ENCODE measurements at regions not wholly inside any gene's neighbourhood (a gene's known extent, or its start where the extent isn't known, plus 50 kb on each side); places are given as distances from the start of the nearest gene placed in this dataset.
"Not testable (repeated sequence)": the region's sequence is repeated elsewhere in the genome, so short reads cannot be mapped to it uniquely, and the experiment has no call there.

- no peaks in the 10 kb centered on the region for H3K36me3 Mint-ChIP-seq (ENCODE audit: low read depth)
- Histone ChIP-seq H3K4me1 (ENCODE audit: insufficient read depth) (no peaks in the 10 kb centered on the region), H3K36me3 (ENCODE audit: insufficient read depth) (no peaks in the 10 kb centered on the region), H3K79me2 (replicated peaks; ENCODE audit: insufficient read depth) (no peaks in the 10 kb centered on the region), H3K4me2 (no peak overlapping the region), H3K27ac (ENCODE audit: low read depth) (no peak overlapping the region), H2AFZ (no peak overlapping the region), H3F3A (replicated peaks; ENCODE audit: low read depth) (no peaks in the 10 kb centered on the region), H3K9me2 (ENCODE audit: insufficient read depth) (no peaks in the 10 kb centered on the region), H3K4me3 (no peak overlapping the region), H4K20me1 (replicated peaks; ENCODE audit: insufficient read depth) (no peaks in the 10 kb centered on the region), H3K27me3 (ENCODE audit: insufficient read depth) (no peaks in the 10 kb centered on the region)
- ATAC-seq (no peak), DNase-seq (ENCODE audit: low spot score) (no peak)
- no peaks in the 10 kb centered on the region for H3K27me3 Mint-ChIP-seq (ENCODE audit: insufficient read depth, low read depth, poor library complexity)
- no peaks in the 10 kb centered on the region for H3K9me3 Mint-ChIP-seq
- no peak for TF ChIP-seq REST (IDR thresholded peaks at IDR 0.05; ENCODE audit: unreplicated experiment)
- no peak for TF ChIP-seq ZNF331 (CRISPR knock-in tag; IDR thresholded peaks at IDR 0.05; ENCODE audit: low read depth)
- no peak for TF ChIP-seq POLR2AphosphoS5 (IDR thresholded peaks at IDR 0.05; ENCODE audit: low read depth)
- TF ChIP-seq, protein P1, sequence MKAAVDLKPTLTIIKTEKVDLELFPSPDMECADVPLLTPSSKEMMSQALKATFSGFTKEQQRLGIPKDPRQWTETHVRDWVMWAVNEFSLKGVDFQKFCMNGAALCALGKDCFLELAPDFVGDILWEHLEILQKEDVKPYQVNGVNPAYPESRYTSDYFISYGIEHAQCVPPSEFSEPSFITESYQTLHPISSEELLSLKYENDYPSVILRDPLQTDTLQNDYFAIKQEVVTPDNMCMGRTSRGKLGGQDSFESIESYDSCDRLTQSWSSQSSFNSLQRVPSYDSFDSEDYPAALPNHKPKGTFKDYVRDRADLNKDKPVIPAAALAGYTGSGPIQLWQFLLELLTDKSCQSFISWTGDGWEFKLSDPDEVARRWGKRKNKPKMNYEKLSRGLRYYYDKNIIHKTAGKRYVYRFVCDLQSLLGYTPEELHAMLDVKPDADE (IDR thresholded peaks at IDR 0.05) = no peak
- no peak for TF ChIP-seq STAT1 (IDR thresholded peaks at IDR 0.05; ENCODE audit: unreplicated experiment)
- TF ChIP-seq ZNF114 (CRISPR knock-in tag; IDR thresholded peaks at IDR 0.05) = no peak
- TF ChIP-seq, protein P2, sequence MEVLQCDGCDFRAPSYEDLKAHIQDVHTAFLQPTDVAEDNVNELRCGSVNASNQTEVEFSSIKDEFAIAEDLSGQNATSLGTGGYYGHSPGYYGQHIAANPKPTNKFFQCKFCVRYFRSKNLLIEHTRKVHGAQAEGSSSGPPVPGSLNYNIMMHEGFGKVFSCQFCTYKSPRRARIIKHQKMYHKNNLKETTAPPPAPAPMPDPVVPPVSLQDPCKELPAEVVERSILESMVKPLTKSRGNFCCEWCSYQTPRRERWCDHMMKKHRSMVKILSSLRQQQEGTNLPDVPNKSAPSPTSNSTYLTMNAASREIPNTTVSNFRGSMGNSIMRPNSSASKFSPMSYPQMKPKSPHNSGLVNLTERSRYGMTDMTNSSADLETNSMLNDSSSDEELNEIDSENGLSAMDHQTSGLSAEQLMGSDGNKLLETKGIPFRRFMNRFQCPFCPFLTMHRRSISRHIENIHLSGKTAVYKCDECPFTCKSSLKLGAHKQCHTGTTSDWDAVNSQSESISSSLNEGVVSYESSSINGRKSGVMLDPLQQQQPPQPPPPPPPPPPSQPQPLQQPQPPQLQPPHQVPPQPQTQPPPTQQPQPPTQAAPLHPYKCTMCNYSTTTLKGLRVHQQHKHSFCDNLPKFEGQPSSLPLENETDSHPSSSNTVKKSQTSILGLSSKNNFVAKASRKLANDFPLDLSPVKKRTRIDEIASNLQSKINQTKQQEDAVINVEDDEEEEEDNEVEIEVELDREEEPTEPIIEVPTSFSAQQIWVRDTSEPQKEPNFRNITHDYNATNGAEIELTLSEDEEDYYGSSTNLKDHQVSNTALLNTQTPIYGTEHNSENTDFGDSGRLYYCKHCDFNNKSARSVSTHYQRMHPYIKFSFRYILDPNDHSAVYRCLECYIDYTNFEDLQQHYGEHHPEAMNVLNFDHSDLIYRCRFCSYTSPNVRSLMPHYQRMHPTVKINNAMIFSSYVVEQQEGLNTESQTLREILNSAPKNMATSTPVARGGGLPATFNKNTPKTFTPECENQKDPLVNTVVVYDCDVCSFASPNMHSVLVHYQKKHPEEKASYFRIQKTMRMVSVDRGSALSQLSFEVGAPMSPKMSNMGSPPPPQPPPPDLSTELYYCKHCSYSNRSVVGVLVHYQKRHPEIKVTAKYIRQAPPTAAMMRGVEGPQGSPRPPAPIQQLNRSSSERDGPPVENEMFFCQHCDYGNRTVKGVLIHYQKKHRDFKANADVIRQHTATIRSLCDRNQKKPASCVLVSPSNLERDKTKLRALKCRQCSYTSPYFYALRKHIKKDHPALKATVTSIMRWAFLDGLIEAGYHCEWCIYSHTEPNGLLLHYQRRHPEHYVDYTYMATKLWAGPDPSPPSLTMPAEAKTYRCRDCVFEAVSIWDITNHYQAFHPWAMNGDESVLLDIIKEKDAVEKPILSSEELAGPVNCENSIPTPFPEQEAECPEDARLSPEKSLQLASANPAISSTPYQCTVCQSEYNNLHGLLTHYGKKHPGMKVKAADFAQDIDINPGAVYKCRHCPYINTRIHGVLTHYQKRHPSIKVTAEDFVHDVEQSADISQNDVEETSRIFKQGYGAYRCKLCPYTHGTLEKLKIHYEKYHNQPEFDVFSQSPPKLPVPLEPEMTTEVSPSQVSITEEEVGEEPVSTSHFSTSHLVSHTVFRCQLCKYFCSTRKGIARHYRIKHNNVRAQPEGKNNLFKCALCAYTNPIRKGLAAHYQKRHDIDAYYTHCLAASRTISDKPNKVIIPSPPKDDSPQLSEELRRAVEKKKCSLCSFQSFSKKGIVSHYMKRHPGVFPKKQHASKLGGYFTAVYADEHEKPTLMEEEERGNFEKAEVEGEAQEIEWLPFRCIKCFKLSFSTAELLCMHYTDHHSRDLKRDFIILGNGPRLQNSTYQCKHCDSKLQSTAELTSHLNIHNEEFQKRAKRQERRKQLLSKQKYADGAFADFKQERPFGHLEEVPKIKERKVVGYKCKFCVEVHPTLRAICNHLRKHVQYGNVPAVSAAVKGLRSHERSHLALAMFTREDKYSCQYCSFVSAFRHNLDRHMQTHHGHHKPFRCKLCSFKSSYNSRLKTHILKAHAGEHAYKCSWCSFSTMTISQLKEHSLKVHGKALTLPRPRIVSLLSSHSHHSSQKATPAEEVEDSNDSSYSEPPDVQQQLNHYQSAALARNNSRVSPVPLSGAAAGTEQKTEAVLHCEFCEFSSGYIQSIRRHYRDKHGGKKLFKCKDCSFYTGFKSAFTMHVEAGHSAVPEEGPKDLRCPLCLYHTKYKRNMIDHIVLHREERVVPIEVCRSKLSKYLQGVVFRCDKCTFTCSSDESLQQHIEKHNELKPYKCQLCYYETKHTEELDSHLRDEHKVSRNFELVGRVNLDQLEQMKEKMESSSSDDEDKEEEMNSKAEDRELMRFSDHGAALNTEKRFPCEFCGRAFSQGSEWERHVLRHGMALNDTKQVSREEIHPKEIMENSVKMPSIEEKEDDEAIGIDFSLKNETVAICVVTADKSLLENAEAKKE (CRISPR knock-in tag; IDR thresholded peaks at IDR 0.05) = no peak
- no peak overlapping the region for H3K27ac Mint-ChIP-seq
- no peaks in the 10 kb centered on the region for H3K4me1 Mint-ChIP-seq
- no peak overlapping the region for H3K4me3 Mint-ChIP-seq
Observed at GRCh38 chr2:13354031-13354430, 637.3 kb downstream of the TRIB2 start.

- not testable (repeated sequence) for H3K27me3 Mint-ChIP-seq (ENCODE audit: insufficient read depth, low read depth, poor library complexity); H3K27ac ChIP-seq (ENCODE audit: low read depth); H3K4me3 Mint-ChIP-seq; DNase-seq (ENCODE audit: low spot score); H3K27me3 ChIP-seq (ENCODE audit: insufficient read depth); H2AFZ ChIP-seq; H3F3A ChIP-seq (replicated peaks; ENCODE audit: low read depth); H3K4me1 Mint-ChIP-seq; H3K9me2 ChIP-seq (ENCODE audit: insufficient read depth); H3K27ac Mint-ChIP-seq; H3K36me3 Mint-ChIP-seq (ENCODE audit: low read depth); H3K36me3 ChIP-seq (ENCODE audit: insufficient read depth); H3K9me3 Mint-ChIP-seq; H3K4me1 ChIP-seq (ENCODE audit: insufficient read depth); H3K4me3 ChIP-seq; H3K79me2 ChIP-seq (replicated peaks; ENCODE audit: insufficient read depth); H3K4me2 ChIP-seq; ATAC-seq; H4K20me1 ChIP-seq (replicated peaks; ENCODE audit: insufficient read depth)
Observed at GRCh38 chr2:13381928-13382327, 665.2 kb downstream of the TRIB2 start.

DNA sequence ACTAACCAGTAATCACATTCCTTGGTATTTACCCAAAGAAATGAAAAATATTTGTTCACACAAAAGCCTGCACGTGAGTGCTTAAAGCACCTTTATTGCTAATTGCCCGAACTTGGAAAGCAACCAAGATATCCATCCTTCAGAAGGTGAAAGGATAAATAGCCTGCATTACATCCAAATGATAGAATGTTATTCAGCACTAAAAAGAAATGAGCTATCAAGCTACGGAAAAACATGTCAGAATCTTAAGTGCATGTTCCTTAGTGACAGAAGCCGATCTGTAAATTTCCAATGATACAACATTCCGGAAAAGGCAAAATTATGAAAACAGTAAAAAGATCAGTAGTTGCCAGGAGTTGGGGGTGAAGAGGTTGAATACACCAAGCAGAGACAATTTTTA lies 672.4 kb downstream of the TRIB2 start:
- H3K27me3 Mint-ChIP-seq (ENCODE audit: insufficient read depth, low read depth, poor library complexity); H3K4me3 ChIP-seq; H3K4me1 Mint-ChIP-seq; H3K9me3 Mint-ChIP-seq; H3K36me3 Mint-ChIP-seq (ENCODE audit: low read depth); H3K4me1 ChIP-seq (ENCODE audit: insufficient read depth); H3F3A ChIP-seq (replicated peaks; ENCODE audit: low read depth); H3K27ac ChIP-seq (ENCODE audit: low read depth); H3K4me3 Mint-ChIP-seq; H3K9me2 ChIP-seq (ENCODE audit: insufficient read depth); H4K20me1 ChIP-seq (replicated peaks; ENCODE audit: insufficient read depth); H3K27ac Mint-ChIP-seq; H3K36me3 ChIP-seq (ENCODE audit: insufficient read depth); H3K27me3 ChIP-seq (ENCODE audit: insufficient read depth); ATAC-seq; H3K79me2 ChIP-seq (replicated peaks; ENCODE audit: insufficient read depth); H3K4me2 ChIP-seq; H2AFZ ChIP-seq; DNase-seq (ENCODE audit: low spot score): not testable (repeated sequence)
